Heart left ventricle (tissue), 16 donors: ENCODE measurements at regions not wholly inside any gene's neighbourhood (a gene's known extent, or its start where the extent isn't known, plus 50 kb on each side); places are given as distances from the start of the nearest gene placed in this dataset.

Source experiments
- ATAC-seq, 4 donors: fragments of 200-7000 bp; cut with Tn5 transposase; one replicate each; pipeline ENCODE4 v1.9.1; 2020 to 2022; ENCODE audit warnings: moderate library complexity in 4 of 4, mild to moderate bottlenecking in 3 of 4, moderate number of reproducible peaks in 1 of 4
- DNase-seq, 5 donors: peaks; one replicate each; pipeline ENCODE4 v3.0.0-alpha.2; 2020
- H3K27ac ChIP-seq, 12 donors: fragments of 200-600 bp; sonication (generic) in 4 of 12; one replicate each; pipeline versions ENCODE4 v1.5.0 to v1.8.0; 2016 to 2022; ENCODE audit warnings: mild to moderate bottlenecking in 2 of 12
- H3K27me3 ChIP-seq, 9 donors: fragments of 200-600 bp; sonication (generic) in 2 of 9; one replicate each; pipeline versions ENCODE4 v1.5.1 to v1.8.0; 2016 to 2022; ENCODE audit warnings: mild to moderate bottlenecking in 3 of 9
- H3K36me3 ChIP-seq, 9 donors: fragments of 200-600 bp; sonication (generic) in 2 of 9; one replicate each; pipeline versions ENCODE4 v1.5.0 to v1.8.0; 2018 to 2022; ENCODE audit warnings: mild to moderate bottlenecking in 2 of 9
- H3K4me1 ChIP-seq, 12 donors: fragments of 200-600 bp; sonication (generic) in 4 of 12; one replicate each; pipeline versions ENCODE4 v1.5.0 to v1.8.0; 2016 to 2022; ENCODE audit warnings: mild to moderate bottlenecking in 3 of 12
- H3K4me3 ChIP-seq, 12 donors: fragments of 200-600 bp; sonication (generic) in 4 of 12; one replicate each; pipeline versions ENCODE4 v1.5.0 to v1.8.0; 2017 to 2022; ENCODE audit warnings: mild to moderate bottlenecking in 9 of 12, moderate library complexity in 4 of 12
- H3K9me3 ChIP-seq, 12 donors: fragments of 200-600 bp; sonication (generic) in 4 of 12; one replicate each; pipeline versions ENCODE4 v1.5.0 to v1.8.0; 2016 to 2022; ENCODE audit warnings: mild to moderate bottlenecking in 1 of 12
- CTCF ChIP-seq, 12 donors: fragments of 200-600 bp; sonication (generic) in 4 of 12; IDR thresholded peaks; one replicate each; pipeline versions ENCODE4 v1.5.0 to v1.8.0; 2018 to 2022; ENCODE audit warnings: antibody characterized with exemption in 12 of 12, mild to moderate bottlenecking in 5 of 12
- POLR2A ChIP-seq, 2 donors: fragments of 450-650 bp; IDR thresholded peaks; one replicate each; pipeline ENCODE4 v1.6.1; 2017; ENCODE audit warnings: antibody characterized with exemption in 2 of 2, mild to moderate bottlenecking in 2 of 2, moderate library complexity in 2 of 2
- WGBS, 4 donors: extraction: QIAGEN DNeasy Blood & Tissue Kit in 2 of 4; methylation state at CpG; one replicate each; pipeline versions ENCODE4 v1.1.5 to v1.1.7; 2013 to 2018; 5-methylcytosine and 5-hydroxymethylcytosine counted together
- intact Hi-C, 10 donors: fragments of 100-400 bp; cut with DNase I; formaldehyde crosslinking; loops; one replicate each; pipeline versions ENCODE4 v1.11.1 to v1.14.2; 2022
- donor health status: ischemic (EF 13 %, LVEDD 7.1; RV severe dilation, severe dysfunction).
- donor health status: healthy with polysubstance abuse.
- donor health status: DM: no; HTN: yes; CAD: no.
- donor health status: DM: no; HTN: no; CAD: no.
- donor health status: ischemic (EF 25% LVEDD 6.9; RV normal size, moderate dysfunction).
- donor health status: ischemic (EF 25% LVEDD 5.7; RV mildly dilated, moderate dysfunction).
- donor health status: healthy.
- donor health status: DM: yes; HTN: yes; CAD: no.
- donor health status: ischemic (EF 35%, LVEDD 5.7; RV mildly dilated, moderate dysfunction).
- donor health status: nonischemic (EF 11% LVEDD 7.7; RV severe dilation, severe dysfunction).
- donor health status: DM: yes; HTN: yes; CAD: no.
- donor health status: PGD.
- donor health status: ischemic (EF 29% LVEDD 5.4; RV normal size, mild dysfunction).
- donor health status: nonischemic (EF 23%, LVEDD 6.1; RV moderate dilation, normal function).

GRCh38 chr9:108565651-108566378, 290.0 kb downstream of the ACTL7B start:
- Histone ChIP-seq H3K9me3 (no peaks in the 10 kb centered on the region), H3K27ac (no peak overlapping the region), H3K4me3 (no peak overlapping the region), H3K36me3 (no peaks in the 10 kb centered on the region), H3K4me1 (peaks cover 0 to 3% (median 0%) of the 10 kb centered on the region in 12 donors), H3K27me3 (no peaks in the 10 kb centered on the region)
- 0 to 23% (median 7%) methylated on average over 2 of the region's 2 CpGs for WGBS, 4 donors
- ATAC-seq (peak; percentile 93 to 95 (median 94)), DNase-seq (peak in 3 of 5 donors; percentile 29 to 60 (median 48))
- intact Hi-C loops = loop anchor here (1.0 to 10.0 kb wide), 14 partner anchors 101 to 1144 kb away; partner anchors contain the start of gene KLF4 (in 1 of the 10)
- TF ChIP-seq POLR2A (IDR thresholded peaks at IDR 0.05) = no peak
- peak; percentile 64 to 90 (median 85) for TF ChIP-seq CTCF (IDR thresholded peaks at IDR 0.05)

GRCh38 chr9:108562176-108562575, 293.6 kb downstream of the ACTL7B start:
- no peak overlapping the region for H3K27ac ChIP-seq
- H3K4me1 ChIP-seq = peaks cover 0 to 3% (median 0%) of the 10 kb centered on the region in 12 donors
- no peak for ATAC-seq
- no peak for DNase-seq
- intact Hi-C loops = loop anchor here in 7 of 10 donors (5.0 to 10.0 kb wide), 5 partner anchors 97 to 1095 kb away; no protein-coding TSS in a partner anchor
- 87 to 94% (median 93%) methylated on average over 2 to 3 of the region's 3 CpGs for WGBS, 4 donors
- TF ChIP-seq POLR2A (IDR thresholded peaks at IDR 0.05) (no peak), CTCF (IDR thresholded peaks at IDR 0.05) (no peak)
- no peaks in the 10 kb centered on the region for H3K36me3 ChIP-seq
- no peaks in the 10 kb centered on the region for H3K27me3 ChIP-seq
- no peak overlapping the region for H3K4me3 ChIP-seq
- no peaks in the 10 kb centered on the region for H3K9me3 ChIP-seq

- ATAC-seq (no peak), DNase-seq (no peak)
- no peak overlapping the region for H3K4me3 ChIP-seq
- H3K4me1 ChIP-seq = no peaks in the 10 kb centered on the region
- no peaks in the 10 kb centered on the region for H3K27me3 ChIP-seq
- 63 to 97% (median 80%) methylated on average over 2 of the region's 2 CpGs for WGBS, 4 donors
- H3K9me3 ChIP-seq = no peaks in the 10 kb centered on the region
- TF ChIP-seq POLR2A (IDR thresholded peaks at IDR 0.05) (no peak), CTCF (IDR thresholded peaks at IDR 0.05) (no peak)
- H3K36me3 ChIP-seq = no peaks in the 10 kb centered on the region
- no peak overlapping the region for H3K27ac ChIP-seq
- intact Hi-C loops = loop anchor here in 1 of 10 donors (10.0 kb wide), 1 partner anchor 285 kb away; no protein-coding TSS in a partner anchor
These were observed 296.4 kb downstream of the ACTL7B start for GRCh38 chr9:108559432-108559831.

- no peak overlapping the region for H3K4me3 ChIP-seq
- WGBS, 4 donors = 92 to 98% (median 96%) methylated on average over 3 of the region's 3 CpGs
- no peak for DNase-seq
- intact Hi-C loops = loop anchor here in 1 of 10 donors (10.0 kb wide), 1 partner anchor 280 kb away; no protein-coding TSS in a partner anchor
- no peak for TF ChIP-seq POLR2A (IDR thresholded peaks at IDR 0.05)
- no peak for TF ChIP-seq CTCF (IDR thresholded peaks at IDR 0.05)
- H3K9me3 ChIP-seq = no peaks in the 10 kb centered on the region
- no peaks in the 10 kb centered on the region for H3K27me3 ChIP-seq
- ATAC-seq = no peak
- H3K27ac ChIP-seq = no peak overlapping the region
- no peaks in the 10 kb centered on the region for H3K36me3 ChIP-seq
- no peaks in the 10 kb centered on the region for H3K4me1 ChIP-seq
These were observed 301.0 kb downstream of the ACTL7B start for GRCh38 chr9:108554831-108555230.
